VCaP (cell line): ENCODE measurements at regions not wholly inside any gene's neighbourhood (a gene's known extent, or its start where the extent isn't known, plus 50 kb on each side); places are given as distances from the start of the nearest gene placed in this dataset.
"Not testable (repeated sequence)": the region's sequence is repeated elsewhere in the genome, so short reads cannot be mapped to it uniquely, and the experiment has no call there.

Source experiments
- H3K27ac ChIP-seq: fragments of 450-650 bp; 2 replicates; pipeline ENCODE4 v1.5.1; 2017
- CTCF ChIP-seq: fragments of 450-650 bp; conservative IDR thresholded peaks from 2 replicates; pipeline ENCODE4 v1.5.1; 2017; ENCODE audit warnings: mild to moderate bottlenecking, moderate library complexity

- H3K27ac ChIP-seq: no peak overlapping the region
Measured at GRCh38 chr14:85344847-85345570, 184.9 kb upstream of the FLRT2 start.

DNA sequence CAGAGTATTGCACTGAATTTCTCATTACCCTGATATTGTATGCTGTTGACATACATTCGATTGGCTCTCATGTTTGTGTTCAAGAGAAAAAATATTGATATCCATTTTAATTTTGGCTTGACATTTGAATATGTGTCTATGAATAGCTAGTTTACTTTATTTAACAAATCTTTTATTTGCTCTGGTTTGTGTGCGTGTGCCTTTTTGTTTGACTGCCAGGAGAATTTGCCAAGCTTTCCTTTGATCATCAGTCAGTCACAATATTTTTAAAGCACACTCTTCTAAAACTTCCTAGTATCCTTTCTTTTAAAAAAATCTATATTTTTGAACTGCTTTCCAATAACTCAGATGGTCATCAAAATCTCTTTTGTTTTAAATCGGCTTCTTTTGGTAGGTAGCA, 179.3 kb upstream of the FLRT2 start:
- peak overlapping the region; percentile 72 for H3K27ac ChIP-seq
- TF ChIP-seq CTCF: no peak

More at GRCh38 chr14:85344847-85345570, 184.9 kb upstream of the FLRT2 start:
- TF ChIP-seq CTCF: no peak

DNA sequence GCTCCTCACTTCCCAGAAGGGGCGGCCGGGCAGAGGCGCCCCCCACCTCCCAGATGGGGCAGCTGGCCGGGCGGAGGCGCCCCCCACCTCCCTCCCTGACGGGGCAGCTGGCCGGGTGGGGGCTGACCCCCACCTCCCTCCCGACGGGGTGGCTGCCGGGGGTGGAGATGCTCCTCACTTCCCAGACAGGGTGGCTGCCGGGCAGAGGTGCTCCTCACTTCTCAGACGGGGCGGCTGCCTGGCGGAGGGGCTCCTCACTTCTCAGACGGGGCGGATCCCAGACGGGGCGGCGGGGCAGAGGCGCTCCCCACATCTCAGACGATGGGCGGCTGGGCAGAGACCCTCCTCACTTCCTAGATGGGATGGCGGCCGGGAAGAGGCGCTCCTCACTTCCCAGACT, 177.4 kb upstream of the FLRT2 start:
- H3K27ac ChIP-seq: not testable (repeated sequence)

DNA sequence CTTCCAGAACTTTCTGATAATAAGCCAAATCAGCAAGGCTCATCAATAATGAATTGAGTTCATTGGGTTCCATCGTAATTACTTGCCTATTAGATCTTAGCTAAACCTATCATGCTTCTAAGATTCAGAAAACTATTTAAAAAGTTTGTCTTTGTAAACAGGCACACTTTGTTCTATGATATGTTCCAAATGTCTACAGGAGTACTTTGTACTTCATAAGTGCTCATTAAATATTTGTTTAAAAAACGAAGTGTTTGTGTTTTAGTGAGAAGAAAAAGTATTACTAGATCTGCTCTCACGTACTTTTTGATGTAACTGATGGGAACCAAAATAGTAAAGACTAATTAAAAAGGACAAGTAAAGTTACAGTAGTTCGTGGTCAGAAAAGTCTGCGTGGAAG, 172.8 kb upstream of the FLRT2 start:
- H3K27ac ChIP-seq: no peak overlapping the region
- TF ChIP-seq CTCF: no peak

GRCh38 chr14:85358136-85358785, 171.7 kb upstream of the FLRT2 start:
- no peak for TF ChIP-seq CTCF

GRCh38 chr14:85359505-85359904, 170.4 kb upstream of the FLRT2 start:
- TF ChIP-seq CTCF: no peak
- H3K27ac ChIP-seq: no peak overlapping the region

More at GRCh38 chr14:85358136-85358785, 171.7 kb upstream of the FLRT2 start:
- no peak overlapping the region for H3K27ac ChIP-seq

DNA sequence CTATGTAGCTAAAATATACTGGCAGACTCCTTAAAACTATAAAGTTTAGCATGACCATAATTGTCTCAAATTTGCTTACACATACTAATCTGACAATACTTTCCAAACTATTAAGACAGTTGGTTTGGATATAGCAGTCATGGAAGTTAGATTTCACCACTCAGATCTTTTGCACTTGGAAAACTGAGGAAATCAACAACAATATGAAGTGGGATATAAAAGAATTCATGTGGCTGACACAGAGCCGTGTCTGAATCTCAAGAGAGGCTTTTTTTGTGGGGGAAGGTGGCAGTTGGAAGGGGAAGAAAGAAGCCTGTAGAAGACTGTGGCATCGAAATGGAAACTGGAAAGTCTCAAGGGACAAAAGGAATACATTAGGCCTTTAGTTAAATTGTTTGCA, 166.6 kb upstream of the FLRT2 start:
- H3K27ac ChIP-seq: no peak overlapping the region
- no peak for TF ChIP-seq CTCF

DNA sequence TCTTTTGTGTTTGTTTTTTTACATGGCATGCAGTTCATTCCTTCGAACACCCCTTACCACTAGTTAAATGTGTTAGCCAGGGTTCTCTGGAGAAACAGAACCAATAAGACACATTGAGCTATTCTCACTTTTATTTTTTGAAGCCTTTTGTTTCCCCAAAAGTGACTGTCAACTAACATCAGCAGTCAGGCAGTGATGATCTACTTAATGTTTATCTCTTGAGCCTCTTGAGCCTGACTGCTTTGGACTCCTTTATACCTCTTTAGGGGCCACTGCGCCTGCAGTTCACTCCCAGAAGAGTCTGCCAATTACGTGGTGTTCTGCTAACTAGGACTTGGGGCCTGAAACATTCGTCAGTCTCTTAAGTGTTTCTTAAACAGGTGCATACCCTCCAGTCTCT, 163.7 kb upstream of the FLRT2 start:
- no peak overlapping the region for H3K27ac ChIP-seq
- TF ChIP-seq CTCF: no peak
